OCI-LY7 (cell line): ENCODE measurements at regions not wholly inside any gene's neighbourhood (a gene's known extent, or its start where the extent isn't known, plus 50 kb on each side); places are given as distances from the start of the nearest gene placed in this dataset.

Experiments
- BruUV-seq: library from RNA; stranded (reverse); fragments of 400-500 nt; replicated peaks from 2 replicates; lab custom pipeline; 2021; lab: Mats Ljungman, UMichigan
- CTCF ChIA-PET: fragments of 300-600 bp; sonication (Branson Sonifier 250); formaldehyde crosslinking; loops from one replicate; lab custom pipeline; 2022; ENCODE audit warnings: antibody characterized with exemption; ENCODE audit not compliant: unreplicated experiment; lab: Charles Lee
- POLR2A ChIA-PET: fragments of 300-600 bp; sonication (Branson Sonifier 250); formaldehyde crosslinking; loops from one replicate; lab custom pipeline; 2022; ENCODE audit warnings: antibody characterized with exemption; lab: Charles Lee
- DNase-seq: peaks from one replicate; pipeline ENCODE4 v3.0.0-alpha.2; 2015; ENCODE audit warnings: low spot score
- H2AFZ ChIP-seq: fragments of 200-600 bp; sonication (generic), shearing (Covaris generic); 2 replicates; pipeline ENCODE4 v1.6.1; 2014; ENCODE audit warnings: mild to moderate bottlenecking, antibody characterized with exemption, low read length, moderate library complexity
- H3K27ac ChIP-seq: fragments of 200-600 bp; sonication (generic); 2 replicates; pipeline ENCODE4 v1.5.1; 2014; ENCODE audit warnings: mixed run types, low read depth, mild to moderate bottlenecking, moderate library complexity, low read length, inconsistent platforms; ENCODE audit not compliant: poor library complexity, severe bottlenecking
- H3K36me3 ChIP-seq: fragments of 200-600 bp; sonication (generic); 2 replicates; pipeline ENCODE4 v1.6.1; 2014; ENCODE audit warnings: mild to moderate bottlenecking, antibody characterized with exemption, low read length, moderate library complexity, mixed read lengths; ENCODE audit not compliant: insufficient read depth
- H3K4me1 ChIP-seq: fragments of 200-600 bp; sonication (generic); 2 replicates; pipeline ENCODE4 v1.5.1; 2014; ENCODE audit warnings: mild to moderate bottlenecking, low read length; ENCODE audit not compliant: insufficient read depth, poor library complexity, severe bottlenecking
- H3K4me2 ChIP-seq: fragments of 200-600 bp; sonication (generic); 2 replicates; pipeline ENCODE4 v1.6.1; 2014; ENCODE audit warnings: mild to moderate bottlenecking, low read length
- H3K4me3 ChIP-seq: fragments of 200-600 bp; sonication (generic); 2 replicates; pipeline ENCODE4 v1.5.1; 2014; ENCODE audit warnings: mild to moderate bottlenecking, low read depth, low read length; ENCODE audit not compliant: poor library complexity, severe bottlenecking
- H3K79me2 ChIP-seq: fragments of 200-600 bp; sonication (generic); 2 replicates; pipeline ENCODE4 v1.6.1; 2016; ENCODE audit warnings: low read depth, mild to moderate bottlenecking, low read length, moderate library complexity, mixed read lengths; ENCODE audit not compliant: insufficient read depth
- H3K9me2 ChIP-seq: fragments of 200-600 bp; sonication (generic); 2 replicates; pipeline ENCODE4 v1.6.1; 2016; ENCODE audit warnings: mild to moderate bottlenecking, low read length, mixed read lengths; ENCODE audit not compliant: insufficient read depth
- H3K9me3 ChIP-seq: fragments of 200-600 bp; sonication (generic); 2 replicates; pipeline ENCODE4 v1.6.1; 2014; ENCODE audit warnings: mild to moderate bottlenecking, mixed run types, low read length, mixed read lengths
- H4K20me1 ChIP-seq: fragments of 200-600 bp; sonication (generic); 2 replicates; pipeline ENCODE4 v1.6.1; 2014; ENCODE audit warnings: mild to moderate bottlenecking, antibody characterized with exemption, low read length, moderate library complexity, mixed read lengths; ENCODE audit not compliant: insufficient read depth
- EZH2phosphoT487 ChIP-seq: fragments of 200-600 bp; sonication (generic); IDR thresholded peaks from 2 replicates; pipeline ENCODE4 v1.6.1; 2018; ENCODE audit warnings: low read depth, borderline replicate concordance, mild to moderate bottlenecking, mixed run types, antibody characterized with exemption, low read length, moderate library complexity, mixed read lengths
- intact Hi-C: fragments of 100-400 bp; cut with micrococcal nuclease; formaldehyde crosslinking; loops from one replicate; pipeline ENCODE4 v1.10.0; 2022; ENCODE audit not compliant: unreplicated experiment
- TF ChIP-seq, protein P1 (sequence below): fragments of 200-600 bp; sonication (generic); conservative IDR thresholded peaks from 2 replicates; pipeline ENCODE4 v1.5.1; 2014; ENCODE audit warnings: mild to moderate bottlenecking, antibody characterized with exemption, low read length, moderate library complexity, mixed read lengths

DNA sequence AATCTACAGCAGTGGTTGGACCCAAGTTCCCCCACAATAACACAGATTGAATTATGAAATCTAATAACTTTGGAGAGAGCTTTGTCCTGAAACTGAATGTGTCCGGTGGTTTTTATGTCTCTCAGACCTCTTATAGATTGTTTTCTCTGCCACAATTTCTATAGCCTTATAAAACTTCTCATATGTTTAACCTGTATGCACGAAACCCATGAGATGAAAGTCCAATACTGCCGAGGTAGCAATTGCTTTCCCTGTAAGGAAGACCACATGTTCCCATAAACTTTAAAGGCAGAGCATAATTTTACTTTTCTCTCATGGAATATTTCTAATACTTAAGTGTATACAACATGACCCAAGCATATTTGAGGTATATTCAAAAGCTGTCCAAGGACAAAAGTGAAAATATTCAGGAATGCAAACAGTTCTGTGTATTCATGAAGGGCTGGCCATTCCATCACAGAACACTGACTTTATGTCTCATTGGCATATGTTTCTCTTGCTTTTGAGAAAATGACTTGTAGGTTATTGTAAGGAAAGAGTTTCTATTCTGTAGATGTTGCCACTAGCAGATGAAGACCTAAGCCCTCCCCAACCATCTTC is 94.4 kb upstream of the TLE4 start:
- no peak for DNase-seq
- ChIA-PET POLR2A (no interaction called here), CTCF (no interaction called here)
- intact Hi-C loops = no loop called here
- no peak for TF ChIP-seq EZH2phosphoT487
- TF ChIP-seq, protein P1, sequence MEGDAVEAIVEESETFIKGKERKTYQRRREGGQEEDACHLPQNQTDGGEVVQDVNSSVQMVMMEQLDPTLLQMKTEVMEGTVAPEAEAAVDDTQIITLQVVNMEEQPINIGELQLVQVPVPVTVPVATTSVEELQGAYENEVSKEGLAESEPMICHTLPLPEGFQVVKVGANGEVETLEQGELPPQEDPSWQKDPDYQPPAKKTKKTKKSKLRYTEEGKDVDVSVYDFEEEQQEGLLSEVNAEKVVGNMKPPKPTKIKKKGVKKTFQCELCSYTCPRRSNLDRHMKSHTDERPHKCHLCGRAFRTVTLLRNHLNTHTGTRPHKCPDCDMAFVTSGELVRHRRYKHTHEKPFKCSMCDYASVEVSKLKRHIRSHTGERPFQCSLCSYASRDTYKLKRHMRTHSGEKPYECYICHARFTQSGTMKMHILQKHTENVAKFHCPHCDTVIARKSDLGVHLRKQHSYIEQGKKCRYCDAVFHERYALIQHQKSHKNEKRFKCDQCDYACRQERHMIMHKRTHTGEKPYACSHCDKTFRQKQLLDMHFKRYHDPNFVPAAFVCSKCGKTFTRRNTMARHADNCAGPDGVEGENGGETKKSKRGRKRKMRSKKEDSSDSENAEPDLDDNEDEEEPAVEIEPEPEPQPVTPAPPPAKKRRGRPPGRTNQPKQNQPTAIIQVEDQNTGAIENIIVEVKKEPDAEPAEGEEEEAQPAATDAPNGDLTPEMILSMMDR = no peak
- no TSS peak for BruUV-seq
- H3K9me2 ChIP-seq = no peaks in the 10 kb centered on the region
- H3K4me2 ChIP-seq = no peak overlapping the region
- H3K27ac ChIP-seq = no peak overlapping the region
- no peaks in the 10 kb centered on the region for H3K36me3 ChIP-seq
- no peaks in the 10 kb centered on the region for H4K20me1 ChIP-seq
- no peaks in the 10 kb centered on the region for H3K9me3 ChIP-seq
- H2AFZ ChIP-seq = no peak overlapping the region
- H3K4me3 ChIP-seq = no peak overlapping the region
- no peaks in the 10 kb centered on the region for H3K79me2 ChIP-seq
- H3K4me1 ChIP-seq = no peaks in the 10 kb centered on the region

DNA sequence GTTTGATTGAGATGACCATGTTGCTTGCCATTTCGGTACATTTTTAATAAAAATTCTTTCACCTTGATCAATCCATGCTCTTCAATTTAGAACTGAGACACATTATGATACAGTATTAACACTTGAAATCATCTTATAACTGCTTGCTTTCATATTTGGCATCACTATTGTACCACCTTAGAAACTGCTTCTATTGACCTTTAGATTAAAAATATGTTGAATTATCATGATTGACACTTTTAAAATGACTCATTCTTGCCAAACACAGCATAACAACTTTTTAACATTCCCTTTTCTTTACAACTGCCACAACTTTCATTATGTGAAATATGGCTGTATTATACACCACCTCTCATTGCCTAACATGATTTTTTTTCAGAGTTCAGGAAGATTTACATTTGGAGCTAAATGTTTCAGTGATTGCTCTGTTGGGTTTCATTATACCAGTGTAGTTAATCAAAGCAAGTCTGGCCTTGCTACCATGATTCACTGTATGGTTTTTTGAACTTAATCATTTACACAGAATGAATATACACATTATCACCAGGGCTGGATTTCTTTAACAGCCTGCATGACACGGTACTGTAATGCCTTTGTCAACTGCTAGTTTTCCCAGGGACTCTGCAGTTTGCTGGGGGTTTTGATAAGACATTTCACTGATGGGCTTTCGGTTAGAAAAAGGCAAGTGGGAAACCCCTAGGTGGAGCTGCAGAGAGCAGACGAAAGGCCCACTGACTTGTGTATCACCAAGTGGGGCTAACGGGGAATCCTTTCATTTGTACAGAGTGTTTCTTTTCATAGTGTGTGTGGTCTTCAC is 93.6 kb upstream of the TLE4 start:
- Histone ChIP-seq H3K9me3 (no peaks in the 10 kb centered on the region), H3K4me2 (no peak overlapping the region), H3K79me2 (no peaks in the 10 kb centered on the region), H4K20me1 (no peaks in the 10 kb centered on the region), H3K27ac (no peak overlapping the region), H3K4me3 (no peak overlapping the region), H3K9me2 (no peaks in the 10 kb centered on the region), H2AFZ (no peak overlapping the region), H3K36me3 (no peaks in the 10 kb centered on the region), H3K4me1 (no peaks in the 10 kb centered on the region)
- CTCF ChIA-PET = no interaction called here
- BruUV-seq = no TSS peak
- DNase-seq = peak; percentile 25
- TF ChIP-seq EZH2phosphoT487 = no peak
- TF ChIP-seq, protein P1 = peak; percentile 66
- intact Hi-C loops = no loop called here
- POLR2A ChIA-PET = no interaction called here

DNA sequence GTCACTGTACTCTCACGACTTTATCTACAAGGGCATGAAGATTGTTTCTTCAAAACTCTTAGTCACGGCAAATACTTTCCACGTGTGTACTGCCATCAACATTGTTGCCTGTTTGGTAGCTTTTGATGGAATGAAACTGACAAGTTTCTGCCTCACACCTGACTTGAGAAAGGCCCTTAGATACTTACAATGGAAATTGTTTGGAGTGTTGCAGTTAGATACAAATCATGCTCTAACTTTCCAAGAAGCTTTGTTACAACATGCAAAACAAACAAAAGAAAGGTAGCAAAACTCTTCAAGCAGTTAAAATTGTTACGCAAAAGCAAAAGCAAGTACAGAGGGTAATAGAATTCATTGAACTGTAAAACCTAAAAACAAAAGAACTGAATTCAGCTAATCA is 91.1 kb upstream of the TLE4 start:
- H3K27ac ChIP-seq = no peak overlapping the region
- CTCF ChIA-PET = no interaction called here
- H3K4me1 ChIP-seq = no peaks in the 10 kb centered on the region
- H3K4me3 ChIP-seq = no peak overlapping the region
- no peaks in the 10 kb centered on the region for H3K79me2 ChIP-seq
- no peak overlapping the region for H3K4me2 ChIP-seq
- no peak for TF ChIP-seq EZH2phosphoT487
- TF ChIP-seq, protein P1 = no peak
- no TSS peak for BruUV-seq
- intact Hi-C loops = no loop called here
- no peak overlapping the region for H2AFZ ChIP-seq
- DNase-seq = no peak
- no peaks in the 10 kb centered on the region for H3K36me3 ChIP-seq
- POLR2A ChIA-PET = interaction anchor here (0.6 to 1.2 kb wide), 3 partner anchors 10 to 501 kb away, joined by 3 read pairs; no protein-coding TSS in a partner anchor
- no peaks in the 10 kb centered on the region for H3K9me3 ChIP-seq
- H4K20me1 ChIP-seq = no peaks in the 10 kb centered on the region
- no peaks in the 10 kb centered on the region for H3K9me2 ChIP-seq
